H1 (cell line): ENCODE measurements at regions not wholly inside any gene's neighbourhood (a gene's known extent, or its start where the extent isn't known, plus 50 kb on each side); places are given as distances from the start of the nearest gene placed in this dataset.

Experiments used
- CTCF ChIA-PET: fragments of 300-600 bp; sonication (Branson Sonifier 250); formaldehyde crosslinking; loops from one replicate; lab custom pipeline; 2021; ENCODE audit not compliant: partially characterized antibody; lab: Charles Lee
- POLR2A ChIA-PET: fragments of 300-600 bp; sonication (Branson Sonifier 250); formaldehyde crosslinking; loops from one replicate; lab custom pipeline; 2021; ENCODE audit warnings: inconsistent platforms; ENCODE audit not compliant: partially characterized antibody; lab: Charles Lee
- DNase-seq, 2 experiments: peaks; one replicate each; pipeline versions ENCODE4 v3.0.0 to v3.0.0-alpha.2; 2010 to 2022; ENCODE audit warnings: low spot score in 2 of 2, low read depth in 1 of 2, mixed read lengths in 1 of 2
- FAIRE-seq: peaks from 2 replicates; lab custom pipeline; 2011; peaks lifted over from hg19 to GRCh38; lab: Jason Lieb, UNC
- H2AFZ ChIP-seq: 2 replicates; pipeline ENCODE4 v1.8.1; 2012; ENCODE audit warnings: low read length, inconsistent platforms
- H2AK5ac ChIP-seq: 2 replicates; pipeline ENCODE4 v1.6.1; 2013; ENCODE audit warnings: low read depth, low read length
- H2BK120ac ChIP-seq: replicated peaks from 2 replicates; pipeline ENCODE3; 2013; ENCODE audit warnings: low read depth, low read length, inconsistent platforms
- H2BK12ac ChIP-seq: 2 replicates; pipeline ENCODE4 v1.6.1; 2013; ENCODE audit warnings: low read depth, low read length
- H2BK15ac ChIP-seq: 2 replicates; pipeline ENCODE4 v1.6.1; 2013; ENCODE audit warnings: low read length
- H2BK20ac ChIP-seq: 2 replicates; pipeline ENCODE4 v1.6.1; 2013; ENCODE audit warnings: low read length
- H2BK5ac ChIP-seq: 2 replicates; pipeline ENCODE4 v1.6.1; 2013; ENCODE audit warnings: low read depth, low read length
- H3K14ac ChIP-seq: 2 replicates; pipeline ENCODE4 v1.6.1; 2013; ENCODE audit warnings: inconsistent platforms; ENCODE audit not compliant: insufficient read length
- H3K18ac ChIP-seq: 2 replicates; pipeline ENCODE4 v1.6.1; 2013; ENCODE audit warnings: low read length; ENCODE audit errors: extremely low read depth
- H3K23ac ChIP-seq: 2 replicates; pipeline ENCODE4 v1.6.1; 2013; ENCODE audit warnings: inconsistent platforms; ENCODE audit not compliant: insufficient read length
- H3K23me2 ChIP-seq: 2 replicates; pipeline ENCODE4 v1.6.1; 2013; ENCODE audit warnings: low read depth, low read length
- H3K27ac ChIP-seq: 2 replicates; pipeline ENCODE4 v1.6.1; 2011; ENCODE audit warnings: low read depth, low read length, inconsistent platforms
- H3K27me3 ChIP-seq, 4 experiments: replicated peaks in 1 of 4; 1 replicate in 1 of 4; 2 replicates in 3 of 4; pipeline versions ENCODE4 v1.6.1 to v1.8.1; 2011 to 2013; ENCODE audit warnings: low read length in 3 of 4, mild to moderate bottlenecking in 3 of 4, inconsistent platforms in 2 of 4, mixed read lengths in 2 of 4, moderate library complexity in 1 of 4; ENCODE audit not compliant: control insufficient read depth in 3 of 4, insufficient read depth in 3 of 4; ENCODE audit errors: extremely low read depth in 1 of 4
- H3K36me3 ChIP-seq, 4 experiments: 2 replicates each; pipeline versions ENCODE4 v1.6.1 to v1.8.1; 2011 to 2013; ENCODE audit warnings: mild to moderate bottlenecking in 4 of 4, low read length in 3 of 4, moderate library complexity in 2 of 4, control low read depth in 1 of 4, inconsistent platforms in 1 of 4; ENCODE audit not compliant: insufficient read depth in 4 of 4, control insufficient read depth in 2 of 4
- H3K4ac ChIP-seq: replicated peaks from 2 replicates; pipeline ENCODE3; 2013; ENCODE audit warnings: low read length, low read depth, mixed read lengths, inconsistent platforms; ENCODE audit not compliant: insufficient read length
- H3K4me1 ChIP-seq, 4 experiments: replicated peaks in 1 of 4; 1 replicate in 1 of 4; 2 replicates in 3 of 4; pipeline versions ENCODE4 v1.6.1 to v1.8.1; 2011 to 2013; ENCODE audit warnings: low read length in 3 of 4, inconsistent platforms in 2 of 4, mixed read lengths in 1 of 4; ENCODE audit not compliant: insufficient read depth in 4 of 4, control insufficient read depth in 3 of 4
- H3K4me2 ChIP-seq, 2 experiments: 2 replicates each; pipeline versions ENCODE4 v1.6.1 to v1.8.1; 2011 to 2013; ENCODE audit warnings: low read depth in 2 of 2, low read length in 2 of 2, control low read depth in 1 of 2, inconsistent platforms in 1 of 2, mild to moderate bottlenecking in 1 of 2; ENCODE audit not compliant: insufficient read depth in 1 of 2
- H3K4me3 ChIP-seq, 4 experiments: fragments of 200-600, 300-600 bp in 1 of 4; sonication (generic), shearing (Covaris generic), sonication (Bioruptor Twin) in 1 of 4; 2 replicates each; pipeline versions ENCODE4 v1.5.1 to v1.8.1; 2011 to 2016; ENCODE audit warnings: low read length in 4 of 4, low read depth in 3 of 4, control low read depth in 2 of 4, inconsistent platforms in 2 of 4, mild to moderate bottlenecking in 2 of 4, mixed read lengths in 1 of 4, moderate library complexity in 1 of 4; ENCODE audit not compliant: insufficient read depth in 2 of 4; ENCODE audit errors: extremely low read depth in 1 of 4
- H3K56ac ChIP-seq: replicated peaks from 2 replicates; pipeline ENCODE3; 2013; ENCODE audit warnings: low read depth, mild to moderate bottlenecking, mixed read lengths, low read length, inconsistent platforms; ENCODE audit not compliant: insufficient read length
- H3K79me1 ChIP-seq: 2 replicates; pipeline ENCODE4 v1.6.1; 2013; ENCODE audit warnings: low read depth, low read length, control low read depth
- H3K79me2 ChIP-seq, 2 experiments: 2 replicates each; pipeline versions ENCODE4 v1.6.1 to v1.8.1; 2012 to 2013; ENCODE audit warnings: low read length in 2 of 2, mild to moderate bottlenecking in 2 of 2, inconsistent platforms in 1 of 2; ENCODE audit not compliant: insufficient read depth in 2 of 2, control insufficient read depth in 1 of 2
- H3K9ac ChIP-seq, 4 experiments: replicated peaks in 1 of 4; 1 replicate in 1 of 4; 2 replicates in 3 of 4; pipeline versions ENCODE4 v1.6.1 to v1.8.1; 2011 to 2013; ENCODE audit warnings: low read depth in 3 of 4, low read length in 3 of 4, control low read depth in 2 of 4, mild to moderate bottlenecking in 2 of 4, moderate library complexity in 2 of 4, inconsistent platforms in 1 of 4; ENCODE audit errors: extremely low read depth in 1 of 4
- H3K9me3 ChIP-seq, 2 experiments: 2 replicates each; pipeline versions ENCODE4 v1.6.1 to v1.8.1; 2012 to 2013; ENCODE audit warnings: mild to moderate bottlenecking in 2 of 2, moderate library complexity in 2 of 2, control low read depth in 1 of 2, inconsistent platforms in 1 of 2, low read depth in 1 of 2, low read length in 1 of 2, mixed read lengths in 1 of 2; ENCODE audit not compliant: insufficient read depth in 2 of 2
- H4K20me1 ChIP-seq, 2 experiments: replicated peaks in 1 of 2; 2 replicates each; pipeline versions ENCODE3 to v1.8.1; 2011 to 2013; ENCODE audit warnings: inconsistent platforms in 2 of 2, low read length in 2 of 2, mild to moderate bottlenecking in 1 of 2; ENCODE audit not compliant: insufficient read depth in 2 of 2, control insufficient read depth in 1 of 2
- H4K5ac ChIP-seq: 2 replicates; pipeline ENCODE4 v1.6.1; 2013; ENCODE audit warnings: low read length, low read depth, mixed read lengths, inconsistent platforms; ENCODE audit not compliant: insufficient read length
- H4K8ac ChIP-seq: 2 replicates; pipeline ENCODE4 v1.8.0; 2013; ENCODE audit warnings: mild to moderate bottlenecking, moderate library complexity, low read length, inconsistent platforms; ENCODE audit not compliant: insufficient read depth; ENCODE audit errors: extremely low read depth
- H4K91ac ChIP-seq: replicated peaks from 2 replicates; pipeline ENCODE3; 2013; ENCODE audit warnings: low read length, mixed read lengths, inconsistent platforms; ENCODE audit not compliant: insufficient read length
- ATF2 ChIP-seq: IDR thresholded peaks from 2 replicates; pipeline ENCODE4 v1.6.1; 2012; ENCODE audit warnings: low read length, inconsistent platforms
- BRCA1 ChIP-seq: IDR thresholded peaks from 2 replicates; pipeline ENCODE4 v1.6.1; 2012; ENCODE audit warnings: low read depth, low read length, improper control_type of control experiment
- KDM4A ChIP-seq: IDR thresholded peaks from one replicate; pipeline ENCODE4 v1.7.1; 2012; ENCODE audit warnings: low read depth, mild to moderate bottlenecking, moderate library complexity, low read length, inconsistent platforms; ENCODE audit not compliant: severe bottlenecking
- KDM5A ChIP-seq: fragments of 200-600 bp; IDR thresholded peaks from 2 replicates; pipeline ENCODE4 v1.7.1; 2012; ENCODE audit warnings: mild to moderate bottlenecking, low read length, inconsistent platforms, mixed read lengths
- RBBP5 ChIP-seq: IDR thresholded peaks from 2 replicates; pipeline ENCODE4 v1.7.1; 2012; ENCODE audit warnings: low read depth, mild to moderate bottlenecking, inconsistent platforms, low read length, moderate library complexity, borderline replicate concordance
- RNF2 ChIP-seq: fragments of 200-900, 300-1000 bp; sonication (generic); IDR thresholded peaks from 2 replicates; pipeline ENCODE4 v1.7.1; 2016; ENCODE audit warnings: borderline replicate concordance, low read depth, mild to moderate bottlenecking, antibody characterized with exemption, low read length; ENCODE audit not compliant: poor library complexity, severe bottlenecking; ENCODE audit errors: missing control alignments
- SIX5 ChIP-seq: IDR thresholded peaks from 2 replicates; pipeline ENCODE4 v1.6.1; 2011; ENCODE audit warnings: mild to moderate bottlenecking, low read depth, low read length
- TAF1 ChIP-seq: IDR thresholded peaks from 2 replicates; pipeline ENCODE4 v1.6.1; 2011; ENCODE audit warnings: mild to moderate bottlenecking, low read depth, low read length
- TBP ChIP-seq: IDR thresholded peaks from 2 replicates; pipeline ENCODE4 v1.6.1; 2011; ENCODE audit warnings: low read depth, low read length, improper control_type of control experiment
- TCF12 ChIP-seq: IDR thresholded peaks from 2 replicates; pipeline ENCODE4 v1.6.1; 2011; ENCODE audit warnings: low read depth, mild to moderate bottlenecking, low read length
- YY1 ChIP-seq: IDR thresholded peaks from 2 replicates; pipeline ENCODE4 v1.6.1; 2011; ENCODE audit warnings: low read depth, mild to moderate bottlenecking, low read length
- WGBS, 2 experiments: shearing (Covaris generic) in 1 of 2; methylation state at CpG; one replicate each; pipeline versions ENCODE4 v1.1.6 to v1.1.7; 2013 to 2015; ENCODE audit warnings: low lambda C conversion rate in 2 of 2, mixed read lengths in 2 of 2, inconsistent platforms in 1 of 2, low coverage in 1 of 2, missing lambda C conversion rate in 1 of 2; ENCODE audit not compliant: insufficient replicate concordance in 2 of 2, insufficient coverage in 1 of 2, insufficient read length in 1 of 2; ENCODE audit errors: extremely low coverage in 1 of 2, missing lambda C conversion rate in 1 of 2; 5-methylcytosine and 5-hydroxymethylcytosine counted together

DNA sequence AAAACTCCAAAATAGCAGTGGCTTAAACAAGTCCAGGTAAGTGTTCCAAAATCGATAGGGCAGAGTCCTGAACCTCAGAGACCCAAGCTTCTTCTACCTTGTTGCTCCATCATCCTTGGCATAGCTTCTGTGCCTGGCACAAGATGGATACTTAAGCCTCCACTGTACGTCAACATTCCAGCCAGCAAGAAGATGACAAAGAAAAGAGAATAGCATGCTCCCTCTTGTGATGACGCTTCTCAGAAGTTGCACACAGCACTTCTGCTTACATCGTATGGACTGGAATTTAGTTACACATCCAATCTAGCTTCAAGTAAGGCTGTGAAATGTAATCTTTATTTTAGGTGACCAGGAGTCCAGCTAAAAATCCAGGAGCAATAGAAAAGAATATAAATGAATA, 227.4 kb downstream of the ESM1 start:
- Histone ChIP-seq H2BK20ac (no peak overlapping the region), H2BK15ac (no peak overlapping the region), H4K91ac (no peak overlapping the region), H3K9me3 (no peaks in the 10 kb centered on the region), H3K79me1 (no peaks in the 10 kb centered on the region), H4K20me1 (no peaks in the 10 kb centered on the region), H3K9ac (no peak overlapping the region), H3K27ac (no peak overlapping the region), H3K18ac (no peak overlapping the region), H4K8ac (no peak overlapping the region), H2BK12ac (no peak overlapping the region), H2BK120ac (no peak overlapping the region), H3K4me3 (no peak overlapping the region), H3K23me2 (peaks cover 2% of the 10 kb centered on the region; the same call in 1 of the 2 replicates), H4K5ac (no peak overlapping the region), H3K14ac (no peak overlapping the region), H3K4ac (no peak overlapping the region), H3K4me1 (no peaks in the 10 kb centered on the region), H3K79me2 (no peaks in the 10 kb centered on the region), H3K4me2 (no peak overlapping the region), H3K27me3 (no peaks in the 10 kb centered on the region), H2BK5ac (no peak overlapping the region), H2AFZ (no peak overlapping the region), H2AK5ac (no peak overlapping the region), H3K23ac (no peak overlapping the region), H3K56ac (no peak overlapping the region), H3K36me3 (no peaks in the 10 kb centered on the region)
- 88% methylated on average over 4 of the region's 4 CpGs; no CpG with 5 or more reads in 1 of the 2 experiments for WGBS, 2 experiments
- FAIRE-seq (no peak), DNase-seq (no peak)
- ChIA-PET POLR2A (no interaction called here), CTCF (interaction anchor here (1.0 to 1.5 kb wide), 2 partner anchors 9 to 11 kb away, joined by 3 to 6 read pairs; no protein-coding TSS in a partner anchor)
- no peak for TF ChIP-seq TAF1
- TF ChIP-seq BRCA1: no peak
- no peak for TF ChIP-seq KDM4A
- no peak for TF ChIP-seq SIX5
- TF ChIP-seq TBP: no peak
- TF ChIP-seq ATF2: no peak
- no peak for TF ChIP-seq YY1
- no peak for TF ChIP-seq KDM5A
- TF ChIP-seq RNF2: no peak
- no peak for TF ChIP-seq RBBP5
- TF ChIP-seq TCF12: no peak
